ENCODE measurements at regions not wholly inside any gene's neighbourhood (a gene's known extent, or its start where the extent isn't known, plus 50 kb on each side); places are given as distances from the start of the nearest gene placed in this dataset.

DNA sequence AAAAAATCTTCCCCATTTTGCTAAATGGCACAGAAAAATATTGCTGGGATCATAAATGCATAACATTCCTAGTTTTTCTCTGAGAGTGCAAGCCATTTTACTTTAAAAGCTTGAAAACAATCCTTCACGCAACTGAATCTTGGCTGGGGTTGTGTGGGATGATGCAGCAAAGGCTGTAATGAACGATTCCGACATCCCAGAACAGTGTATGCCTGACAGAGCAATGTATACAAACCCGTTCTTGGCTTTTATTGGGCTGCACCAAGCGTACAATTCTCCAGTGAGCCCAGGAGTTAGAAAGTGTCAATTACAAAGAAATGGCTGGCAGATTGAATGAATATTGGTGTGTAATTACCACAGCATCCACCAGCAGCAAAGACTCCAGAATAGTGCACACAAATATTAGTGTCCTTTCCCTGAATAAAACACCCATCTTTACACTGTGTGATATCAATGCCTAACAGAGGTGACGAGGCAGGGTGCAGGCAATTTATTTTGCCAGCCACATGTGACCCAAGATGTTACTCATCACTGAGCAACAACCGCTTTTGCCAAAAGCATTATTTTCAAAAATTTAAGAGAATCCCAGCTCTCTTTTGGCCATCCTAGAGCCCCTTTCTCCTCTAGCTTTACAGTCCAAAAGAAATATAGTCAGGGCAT lies 578.6 kb upstream of the CHAC2 start:
- DNase-seq (ENCODE audit: insufficient read length, low spot score) (no peak), FAIRE-seq (no peak)
- TF ChIP-seq TAF1 (IDR thresholded peaks at IDR 0.05; ENCODE audit: low read depth, low read length) = no peak
- TF ChIP-seq SPI1 (IDR thresholded peaks at IDR 0.05; ENCODE audit: low read depth, low read length) = no peak
- TF ChIP-seq PAX5 (IDR thresholded peaks at IDR 0.05; ENCODE audit: insufficient read depth, low read length, severe bottlenecking) = no peak
- TF ChIP-seq POU2F2 (IDR thresholded peaks at IDR 0.05; ENCODE audit: low read depth, low read length) = no peak

- DNase-seq (ENCODE audit: insufficient read length, low spot score) = no peak
- TF ChIP-seq SPI1 (IDR thresholded peaks at IDR 0.05; ENCODE audit: low read depth, low read length) (no peak), PAX5 (IDR thresholded peaks at IDR 0.05; ENCODE audit: insufficient read depth, low read length, severe bottlenecking) (no peak), POLR2A (IDR thresholded peaks at IDR 0.05; ENCODE audit: low read depth, low read length) (no peak), POU2F2 (IDR thresholded peaks at IDR 0.05; ENCODE audit: low read depth, low read length) (no peak), POLR2AphosphoS5 (IDR thresholded peaks at IDR 0.05; ENCODE audit: low read depth, low read length) (no peak), TAF1 (IDR thresholded peaks at IDR 0.05; ENCODE audit: low read depth, low read length) (no peak)
- no peak for FAIRE-seq
These were observed 584.0 kb upstream of the CHAC2 start for GRCh38 chr2:53183581-53183980.

- FAIRE-seq (no peak), DNase-seq (ENCODE audit: insufficient read length, low spot score) (no peak)
- no peak for TF ChIP-seq POU2F2 (IDR thresholded peaks at IDR 0.05; ENCODE audit: low read depth, low read length)
- TF ChIP-seq SPI1 (IDR thresholded peaks at IDR 0.05; ENCODE audit: low read depth, low read length) = no peak
- no peak for TF ChIP-seq POLR2A (IDR thresholded peaks at IDR 0.05; ENCODE audit: low read depth, low read length)
- no peak for TF ChIP-seq POLR2AphosphoS5 (IDR thresholded peaks at IDR 0.05; ENCODE audit: low read depth, low read length)
- TF ChIP-seq PAX5 (IDR thresholded peaks at IDR 0.05; ENCODE audit: insufficient read depth, low read length, severe bottlenecking) = no peak
- TF ChIP-seq TAF1 (IDR thresholded peaks at IDR 0.05; ENCODE audit: low read depth, low read length) = no peak
These were observed 585.0 kb upstream of the CHAC2 start for GRCh38 chr2:53182601-53183000.

DNA sequence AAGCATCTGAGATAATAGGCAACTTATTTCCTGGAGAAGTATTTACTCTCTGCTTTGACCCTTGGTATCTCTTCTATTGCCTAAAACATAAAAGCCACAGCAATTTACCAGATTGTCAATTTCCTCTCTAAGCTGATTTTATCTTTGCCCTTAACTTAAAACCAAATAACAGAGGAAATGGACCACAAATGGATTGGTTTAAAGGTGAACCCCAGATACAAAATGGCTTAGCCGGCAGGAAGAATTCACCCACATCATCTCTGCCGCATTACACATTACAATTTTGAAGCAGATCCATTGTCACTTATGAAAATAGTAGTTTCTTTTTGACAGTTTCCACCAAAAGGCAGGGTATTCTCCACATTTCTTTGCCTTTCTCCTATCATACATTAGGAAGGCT lies 585.8 kb upstream of the CHAC2 start:
- no peak for TF ChIP-seq POU2F2 (IDR thresholded peaks at IDR 0.05; ENCODE audit: low read depth, low read length)
- TF ChIP-seq POLR2AphosphoS5 (IDR thresholded peaks at IDR 0.05; ENCODE audit: low read depth, low read length) = no peak
- no peak for TF ChIP-seq SPI1 (IDR thresholded peaks at IDR 0.05; ENCODE audit: low read depth, low read length)
- TF ChIP-seq PAX5 (IDR thresholded peaks at IDR 0.05; ENCODE audit: insufficient read depth, low read length, severe bottlenecking) = no peak
- no peak for TF ChIP-seq TAF1 (IDR thresholded peaks at IDR 0.05; ENCODE audit: low read depth, low read length)
- TF ChIP-seq POLR2A (IDR thresholded peaks at IDR 0.05; ENCODE audit: low read depth, low read length) = no peak
- FAIRE-seq = no peak
- DNase-seq (ENCODE audit: insufficient read length, low spot score) = no peak

DNA sequence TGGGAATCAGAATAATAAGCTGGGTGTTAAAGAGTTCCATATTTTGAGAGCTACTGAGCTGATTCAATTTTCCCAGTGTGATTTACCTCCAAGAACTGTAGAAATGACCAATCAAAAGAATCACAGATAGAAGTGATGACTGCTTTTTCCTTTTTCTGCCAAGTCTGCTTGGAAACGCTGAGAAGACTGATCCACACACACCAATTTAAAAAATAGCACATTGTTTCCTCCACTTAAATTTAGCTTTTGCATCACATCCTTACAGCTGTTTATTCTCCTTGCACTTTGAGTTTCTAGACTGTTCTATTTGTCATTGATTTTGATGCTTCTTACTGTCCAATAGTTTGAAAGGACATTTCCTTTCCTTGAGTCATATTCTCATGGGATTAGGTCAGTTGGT lies 590.3 kb upstream of the CHAC2 start:
- DNase-seq (ENCODE audit: insufficient read length, low spot score) (no peak), FAIRE-seq (no peak)
- TF ChIP-seq POU2F2 (IDR thresholded peaks at IDR 0.05; ENCODE audit: low read depth, low read length) (no peak), PAX5 (IDR thresholded peaks at IDR 0.05; ENCODE audit: insufficient read depth, low read length, severe bottlenecking) (no peak), SPI1 (IDR thresholded peaks at IDR 0.05; ENCODE audit: low read depth, low read length) (no peak), POLR2A (IDR thresholded peaks at IDR 0.05; ENCODE audit: low read depth, low read length) (no peak), TAF1 (IDR thresholded peaks at IDR 0.05; ENCODE audit: low read depth, low read length) (no peak), POLR2AphosphoS5 (IDR thresholded peaks at IDR 0.05; ENCODE audit: low read depth, low read length) (no peak)

DNA sequence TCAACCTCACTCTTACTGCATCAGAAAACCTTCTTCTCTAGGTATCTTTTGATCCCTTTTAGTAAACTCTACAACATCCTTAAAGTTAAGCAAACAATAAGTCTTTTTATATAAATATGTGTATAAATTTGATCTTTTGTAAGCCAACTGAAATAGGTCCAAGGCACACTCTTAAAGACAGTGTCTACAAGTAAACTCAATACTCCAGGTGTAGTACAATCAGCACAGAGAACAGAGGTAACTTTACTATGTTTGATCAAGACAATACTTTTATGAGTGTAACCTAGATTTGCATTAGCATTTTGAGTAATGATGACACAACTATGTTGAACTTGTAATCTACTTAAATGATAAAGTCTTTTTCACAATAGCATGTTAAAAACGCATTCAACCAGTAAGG lies 593.1 kb upstream of the CHAC2 start:
- no peak for FAIRE-seq

GRCh38 chr2:53173698-53174455 lies 593.7 kb upstream of the CHAC2 start:
- no peak for TF ChIP-seq POLR2A (IDR thresholded peaks at IDR 0.05; ENCODE audit: low read depth, low read length)
- TF ChIP-seq POLR2AphosphoS5 (IDR thresholded peaks at IDR 0.05; ENCODE audit: low read depth, low read length) = no peak
- no peak for TF ChIP-seq TAF1 (IDR thresholded peaks at IDR 0.05; ENCODE audit: low read depth, low read length)
- TF ChIP-seq SPI1 (IDR thresholded peaks at IDR 0.05; ENCODE audit: low read depth, low read length) = no peak
- no peak for TF ChIP-seq POU2F2 (IDR thresholded peaks at IDR 0.05; ENCODE audit: low read depth, low read length)
- TF ChIP-seq PAX5 (IDR thresholded peaks at IDR 0.05; ENCODE audit: insufficient read depth, low read length, severe bottlenecking) = no peak
- FAIRE-seq (no peak), DNase-seq (ENCODE audit: insufficient read length, low spot score) (no peak)

More for the DNA sequence above, 593.1 kb upstream of the CHAC2 start:
- DNase-seq (ENCODE audit: insufficient read length, low spot score) = no peak
- TF ChIP-seq POLR2AphosphoS5 (IDR thresholded peaks at IDR 0.05; ENCODE audit: low read depth, low read length) = no peak
- TF ChIP-seq POLR2A (IDR thresholded peaks at IDR 0.05; ENCODE audit: low read depth, low read length) = no peak
- TF ChIP-seq POU2F2 (IDR thresholded peaks at IDR 0.05; ENCODE audit: low read depth, low read length) = no peak
- no peak for TF ChIP-seq SPI1 (IDR thresholded peaks at IDR 0.05; ENCODE audit: low read depth, low read length)
- no peak for TF ChIP-seq TAF1 (IDR thresholded peaks at IDR 0.05; ENCODE audit: low read depth, low read length)
- no peak for TF ChIP-seq PAX5 (IDR thresholded peaks at IDR 0.05; ENCODE audit: insufficient read depth, low read length, severe bottlenecking)

DNA sequence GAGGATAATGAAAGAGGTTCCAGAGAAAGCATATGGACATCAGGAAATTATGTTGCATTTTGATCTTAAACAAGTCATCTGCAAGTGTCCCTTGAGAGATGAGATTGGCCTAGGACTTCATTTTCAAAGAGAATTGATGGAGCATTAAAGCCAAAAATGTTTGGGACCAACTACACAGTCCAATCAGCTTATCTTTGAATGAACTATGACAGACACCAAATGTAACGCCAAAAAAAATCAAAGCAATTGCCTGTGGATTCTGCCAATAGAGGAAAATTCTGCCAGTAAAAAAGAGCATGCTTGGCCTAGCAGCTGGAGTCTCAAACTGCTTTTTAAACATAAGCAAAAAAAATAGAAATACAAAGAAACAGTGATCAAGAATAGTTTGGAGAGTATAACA lies 594.5 kb upstream of the CHAC2 start:
- no peak for DNase-seq (ENCODE audit: insufficient read length, low spot score)
- TF ChIP-seq PAX5 (IDR thresholded peaks at IDR 0.05; ENCODE audit: insufficient read depth, low read length, severe bottlenecking) = no peak
- no peak for TF ChIP-seq POLR2AphosphoS5 (IDR thresholded peaks at IDR 0.05; ENCODE audit: low read depth, low read length)
- no peak for TF ChIP-seq TAF1 (IDR thresholded peaks at IDR 0.05; ENCODE audit: low read depth, low read length)
- TF ChIP-seq SPI1 (IDR thresholded peaks at IDR 0.05; ENCODE audit: low read depth, low read length) = no peak
- no peak for TF ChIP-seq POU2F2 (IDR thresholded peaks at IDR 0.05; ENCODE audit: low read depth, low read length)
- no peak for TF ChIP-seq POLR2A (IDR thresholded peaks at IDR 0.05; ENCODE audit: low read depth, low read length)

DNA sequence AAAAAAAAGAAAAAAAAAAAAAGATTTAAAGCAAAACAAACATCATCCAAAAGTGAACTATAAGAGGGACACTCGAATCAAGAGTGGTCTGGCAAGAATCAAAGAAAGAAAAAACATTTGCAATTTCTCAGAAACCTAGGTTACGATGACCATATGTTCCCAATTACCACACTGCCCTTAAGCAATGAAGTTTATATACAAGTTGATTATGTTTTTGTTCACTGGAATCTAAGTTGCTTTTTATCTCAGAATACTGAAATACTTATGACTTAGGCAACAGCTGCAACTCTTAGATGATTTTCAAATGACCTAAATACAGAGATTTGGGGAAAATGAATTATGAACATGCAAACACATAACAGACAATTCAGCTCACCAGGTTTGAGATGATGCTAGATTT lies 597.1 kb upstream of the CHAC2 start:
- TF ChIP-seq POU2F2 (IDR thresholded peaks at IDR 0.05; ENCODE audit: low read depth, low read length) (no peak), TAF1 (IDR thresholded peaks at IDR 0.05; ENCODE audit: low read depth, low read length) (no peak), POLR2A (IDR thresholded peaks at IDR 0.05; ENCODE audit: low read depth, low read length) (no peak), POLR2AphosphoS5 (IDR thresholded peaks at IDR 0.05; ENCODE audit: low read depth, low read length) (no peak)

More for the DNA sequence above, 594.5 kb upstream of the CHAC2 start:
- no peak for FAIRE-seq

More for the DNA sequence above, 597.1 kb upstream of the CHAC2 start:
- DNase-seq (ENCODE audit: insufficient read length, low spot score) (no peak), FAIRE-seq (no peak)

Data from GM12891 (cell line).